GM21390 (cell line): ENCODE measurements at regions not wholly inside any gene's neighbourhood (a gene's known extent, or its start where the extent isn't known, plus 50 kb on each side); places are given as distances from the start of the nearest gene placed in this dataset.

Source experiments
- ATAC-seq: cut with Tn5 transposase; IDR thresholded peaks from one replicate; pipeline ENCODE4 v1.9.1; 2021; ENCODE audit not compliant: unreplicated experiment

DNA sequence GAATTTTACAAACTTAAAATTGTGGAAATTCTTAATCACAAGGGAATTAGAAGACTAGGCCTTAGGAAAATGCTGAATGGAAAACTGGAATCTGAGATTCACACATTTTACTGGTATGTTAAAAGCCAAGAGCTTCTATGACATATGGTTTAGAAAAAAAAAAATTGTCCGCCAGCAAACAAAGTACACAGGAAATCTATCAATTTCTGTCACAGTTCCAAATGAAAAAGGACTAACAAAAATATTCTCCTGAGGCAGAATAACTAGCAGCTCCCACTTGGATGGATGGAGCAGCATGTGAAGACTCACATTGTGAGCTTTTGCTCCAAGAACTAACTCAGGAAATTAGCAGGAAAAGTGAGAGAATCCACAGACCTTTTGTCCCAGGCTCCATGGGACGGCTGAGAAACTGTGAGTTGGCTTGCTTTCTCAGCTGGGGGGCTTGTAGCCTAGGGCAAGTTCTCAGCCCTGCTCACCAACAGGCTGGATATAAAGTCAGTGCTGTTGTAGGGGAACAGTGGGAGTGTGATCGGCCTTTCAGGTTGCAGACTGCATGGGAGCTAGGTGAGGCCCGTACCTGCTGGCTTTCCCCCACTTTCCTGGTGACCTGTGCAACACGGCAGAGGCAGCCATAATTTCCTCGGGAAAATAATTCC lies 731.1 kb upstream of the SGO1 start:
- ATAC-seq, result no peak

DNA sequence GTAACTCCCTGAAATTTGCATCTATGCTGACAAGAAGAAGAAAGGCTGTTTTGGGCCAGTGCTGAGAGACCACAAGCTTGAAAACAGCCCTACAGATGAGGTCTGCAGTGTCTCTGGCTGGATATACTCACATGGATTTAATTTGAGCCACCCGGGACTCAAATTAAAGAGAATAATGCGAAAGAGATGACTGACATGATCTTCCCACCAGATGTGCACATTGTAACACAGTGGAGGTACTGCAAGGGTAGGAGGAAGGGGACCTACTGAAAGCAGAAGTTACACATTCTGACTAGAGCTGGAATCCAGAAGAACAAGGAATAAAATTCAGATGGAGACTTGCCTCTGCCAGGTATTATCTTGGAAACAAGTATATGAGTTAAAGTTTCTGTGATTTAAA lies 728.3 kb upstream of the SGO1 start:
- ATAC-seq, result no peak

DNA sequence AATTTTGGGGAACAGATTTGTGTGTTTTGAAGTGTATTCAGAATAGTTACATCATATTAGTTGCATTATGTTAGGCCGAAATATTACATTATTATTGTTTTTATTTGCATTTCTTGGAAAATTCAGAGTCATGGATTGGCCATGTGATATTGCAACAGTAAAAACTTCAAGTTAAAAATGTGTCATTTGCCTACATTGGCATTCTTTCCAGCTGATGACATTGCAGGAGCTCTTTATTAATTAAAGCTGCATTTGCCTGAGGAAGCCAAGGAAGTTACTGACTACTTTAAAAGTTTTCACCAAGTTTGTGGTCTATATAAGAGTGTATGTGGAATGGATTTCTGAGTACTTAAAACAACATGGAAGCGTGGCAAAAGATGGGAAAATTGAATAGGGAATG lies 726.4 kb upstream of the SGO1 start:
- no peak for ATAC-seq

DNA sequence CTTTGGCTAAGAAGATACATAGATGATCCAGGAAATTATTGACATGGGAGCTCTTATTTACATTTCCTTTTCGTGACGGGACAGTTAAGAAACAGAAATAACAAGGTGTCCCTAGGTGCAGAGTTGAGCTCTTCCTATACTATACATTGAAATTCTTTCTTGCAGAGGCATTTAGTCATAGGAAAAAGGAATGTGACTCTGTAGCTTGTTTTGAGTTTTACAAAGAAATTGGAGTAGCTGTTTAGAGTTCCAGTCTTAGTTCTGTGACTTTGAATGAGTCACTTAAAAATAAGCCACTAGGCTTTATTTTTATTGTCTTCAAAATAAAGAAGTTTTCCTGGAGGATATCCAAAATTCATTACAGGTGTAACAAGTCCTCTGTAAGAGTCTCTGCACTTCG lies 723.5 kb upstream of the SGO1 start:
- ATAC-seq, result no peak

DNA sequence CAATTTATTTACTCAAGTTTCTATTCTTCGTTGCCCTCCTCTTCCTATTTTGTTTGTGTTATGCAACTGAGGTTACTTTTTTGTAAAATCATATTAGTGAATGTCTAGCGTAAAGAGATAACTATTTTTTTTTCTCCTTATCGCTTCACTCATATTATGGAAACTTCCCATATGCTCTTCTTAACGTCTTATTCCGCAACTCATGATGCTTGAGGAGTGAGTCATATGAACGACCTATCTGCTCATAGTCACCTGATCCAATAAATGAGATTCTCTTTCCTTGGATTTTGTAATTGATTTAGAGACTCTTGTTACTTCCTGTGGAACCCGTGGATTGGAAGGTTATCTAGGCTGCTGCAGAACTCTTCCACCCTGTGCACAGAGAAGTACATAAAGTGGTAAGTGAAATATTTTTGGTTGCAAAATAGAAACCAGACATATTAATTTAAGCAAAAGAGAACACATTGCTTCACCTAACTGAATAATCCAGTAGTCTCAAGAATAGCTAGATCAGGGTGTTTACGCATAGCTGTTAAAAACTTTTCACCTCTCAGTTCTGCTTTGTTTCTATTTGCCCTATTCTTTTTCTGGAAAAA lies 719.3 kb upstream of the SGO1 start:
- ATAC-seq, result no peak

DNA sequence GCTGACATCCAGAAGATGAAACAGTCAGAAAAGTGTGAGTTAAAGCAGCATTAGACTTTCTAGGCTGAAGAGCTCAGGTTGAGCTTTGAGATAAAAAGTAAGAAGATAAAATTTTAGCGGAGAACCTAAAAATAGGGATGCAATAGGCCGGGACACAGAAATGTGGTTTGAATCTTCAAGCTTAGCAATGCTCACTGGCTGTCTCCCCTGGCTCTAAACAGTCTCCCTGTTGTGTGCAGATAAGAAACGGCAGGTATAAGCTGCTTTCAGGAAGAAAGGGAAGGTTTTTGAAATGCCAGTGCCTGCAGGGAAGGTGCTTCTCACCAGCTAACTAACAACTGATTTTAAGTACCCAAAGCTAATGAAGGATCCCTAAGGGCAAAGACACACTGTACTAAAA lies 718.7 kb upstream of the SGO1 start:
- no peak for ATAC-seq

DNA sequence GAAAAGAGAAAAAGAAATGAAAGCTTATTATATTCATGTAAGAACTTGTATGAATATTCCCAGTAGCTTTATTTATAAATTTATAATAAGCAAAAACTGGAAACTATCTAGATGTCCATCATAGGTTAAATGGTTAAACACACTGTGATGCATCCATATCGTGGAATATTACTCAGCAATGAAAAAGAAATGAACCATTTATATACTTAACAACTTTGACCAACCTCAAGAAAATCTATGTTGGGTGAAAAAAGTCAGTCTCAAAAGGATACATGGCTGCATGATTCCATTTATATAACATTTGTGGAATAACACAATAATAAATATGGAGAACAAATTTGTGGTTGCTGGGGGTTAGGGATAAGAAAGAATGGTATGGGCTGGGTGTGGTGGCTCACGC lies 713.0 kb upstream of the SGO1 start:
- ATAC-seq, result no peak

DNA sequence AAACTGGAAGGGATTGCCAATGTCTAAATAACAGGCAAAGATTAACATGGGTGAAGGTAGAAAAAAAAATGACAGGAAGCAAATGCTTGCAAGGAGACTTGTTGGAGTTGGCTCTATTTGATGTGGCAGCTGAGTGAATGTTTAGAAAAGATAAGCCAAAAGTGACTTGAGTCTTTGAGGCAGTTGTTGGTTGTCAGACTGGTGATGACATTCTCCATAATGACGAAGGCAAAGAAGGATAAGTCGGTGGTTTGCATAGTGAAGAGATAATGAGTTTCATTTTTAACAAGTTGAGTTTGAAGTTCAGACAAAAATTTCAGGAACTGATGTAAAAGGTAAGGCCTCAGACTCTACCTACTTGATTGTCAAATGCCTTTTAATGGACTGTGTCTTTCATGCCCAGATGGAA lies 704.1 kb upstream of the SGO1 start:
- no peak for ATAC-seq

DNA sequence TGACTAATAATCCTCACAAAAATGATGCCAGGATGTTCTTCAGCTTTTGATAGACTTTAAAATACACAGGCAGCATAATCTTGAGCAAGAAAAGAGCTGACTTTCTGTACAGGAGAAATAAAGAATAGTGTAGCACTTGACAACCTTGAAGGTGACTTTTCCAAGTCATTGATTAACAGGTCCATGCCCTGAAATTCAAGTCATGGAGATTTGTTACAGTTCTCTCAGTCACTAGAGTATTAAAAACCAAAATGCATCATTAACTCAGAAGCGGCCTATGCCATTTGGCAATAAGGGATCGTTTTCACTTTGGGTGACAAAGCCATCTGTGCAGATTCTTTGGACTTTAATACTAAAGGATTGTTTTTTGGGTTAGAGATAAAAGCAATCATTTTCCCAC lies 692.7 kb upstream of the SGO1 start:
- no peak for ATAC-seq

DNA sequence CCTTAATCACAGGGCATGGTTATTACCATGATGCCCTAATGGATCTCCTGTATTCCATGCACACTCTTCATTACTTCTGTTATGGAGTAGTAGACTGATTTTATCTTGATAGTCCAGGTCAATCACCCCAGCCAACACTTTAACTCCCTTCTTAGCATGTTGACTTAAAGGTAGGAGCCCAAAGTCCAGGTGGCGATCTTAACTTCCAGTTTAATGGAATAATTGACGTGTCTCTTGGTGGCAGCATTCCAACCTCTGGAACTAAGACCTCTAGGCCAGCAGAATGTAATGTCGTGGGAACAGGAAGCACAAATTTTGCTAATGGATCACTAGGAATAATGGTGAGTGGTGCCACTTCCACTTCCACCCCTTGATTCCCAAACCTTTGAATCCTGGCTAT lies 687.2 kb upstream of the SGO1 start:
- no peak for ATAC-seq

DNA sequence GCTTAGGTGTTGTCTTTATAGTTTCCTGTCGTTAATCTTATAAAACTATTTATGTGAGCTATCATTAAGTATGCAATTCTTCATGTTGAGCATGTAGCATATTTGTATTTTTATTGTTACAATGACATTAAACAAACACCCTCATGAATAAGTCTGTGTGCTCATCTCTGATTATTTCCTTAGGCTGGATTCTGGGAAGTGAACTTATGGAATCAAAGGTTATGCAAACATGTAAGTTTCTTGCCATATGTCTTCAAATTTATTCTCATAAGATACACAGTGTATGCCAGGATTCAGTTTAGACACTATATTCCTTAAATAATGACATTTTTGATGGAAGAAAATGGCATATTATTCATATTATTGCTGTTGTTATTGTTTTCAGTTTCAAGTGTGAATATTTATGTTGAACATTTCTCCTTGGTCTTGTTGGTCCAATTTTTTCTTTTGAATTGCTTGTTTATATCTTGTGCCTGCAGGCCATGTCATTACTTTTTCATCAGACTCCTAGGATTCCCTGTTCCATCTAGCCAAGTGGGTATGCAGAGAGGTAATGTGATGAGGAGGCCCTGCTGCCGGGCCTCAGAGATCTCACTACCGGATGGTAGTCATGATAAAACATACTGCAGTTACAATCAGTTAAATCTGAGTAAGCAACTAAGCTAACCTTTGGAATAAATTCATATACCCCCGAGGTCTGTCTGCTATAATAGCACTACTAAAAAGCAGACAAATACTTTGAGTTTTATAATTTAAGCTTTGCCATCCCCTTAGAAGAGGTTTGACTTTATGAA lies 684.3 kb upstream of the SGO1 start:
- ATAC-seq, result no peak

DNA sequence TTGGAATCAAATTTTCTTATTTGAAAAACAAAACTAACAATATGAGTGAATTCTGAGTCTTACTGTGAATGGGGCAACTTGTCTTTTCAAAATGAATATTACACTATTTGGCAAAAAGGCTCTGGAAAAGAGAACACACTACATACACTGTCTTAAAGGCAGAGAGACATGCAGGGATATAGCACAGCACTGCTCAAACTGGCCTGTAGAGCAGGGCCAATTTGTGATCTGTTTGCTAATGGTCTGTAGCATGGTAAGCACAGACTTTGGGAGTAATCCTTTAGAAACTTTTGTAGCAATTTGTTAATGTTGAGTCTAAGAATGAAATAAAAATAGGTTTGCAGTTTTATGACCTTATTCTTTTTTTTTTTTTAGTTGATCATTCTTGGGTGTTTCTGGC lies 679.8 kb upstream of the SGO1 start:
- ATAC-seq, result no peak

DNA sequence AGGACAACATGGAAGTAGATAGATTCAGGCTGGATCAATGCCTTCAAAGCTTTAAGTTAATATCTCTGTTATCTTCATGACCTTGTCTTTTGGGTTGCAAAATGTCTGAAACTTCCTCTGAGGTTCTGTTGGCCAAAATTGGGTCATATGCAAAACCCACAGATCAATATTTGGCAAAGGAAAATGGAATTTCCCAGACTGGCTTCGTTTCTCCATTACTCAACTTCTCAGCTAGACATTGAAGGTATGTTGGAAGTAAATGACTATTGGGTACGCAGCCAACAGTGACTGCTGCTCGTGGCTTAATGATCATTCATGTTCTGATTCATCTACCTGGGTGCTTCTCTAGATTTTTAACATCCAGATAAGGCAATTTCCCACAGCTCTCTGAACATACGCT lies 675.4 kb upstream of the SGO1 start:
- ATAC-seq, result no peak

DNA sequence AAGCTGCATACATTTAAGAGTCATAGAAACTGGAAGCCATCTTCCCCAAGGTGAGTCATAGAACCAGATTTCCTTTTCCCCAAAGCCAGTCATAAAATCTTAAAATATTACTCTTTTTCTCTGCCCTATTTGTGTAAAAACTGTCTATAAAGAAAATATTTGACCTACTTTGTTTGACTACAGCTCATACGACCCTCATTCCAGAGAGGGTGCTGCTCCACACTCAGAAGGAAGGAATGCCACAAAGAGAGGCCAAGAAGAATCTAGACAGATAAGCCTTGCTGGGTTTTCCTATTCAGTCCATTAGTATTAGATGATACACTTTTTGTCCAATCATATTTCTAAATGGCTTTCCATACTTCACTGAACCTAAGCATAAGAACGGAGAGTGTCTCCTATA lies 671.6 kb upstream of the SGO1 start:
- ATAC-seq, result no peak

DNA sequence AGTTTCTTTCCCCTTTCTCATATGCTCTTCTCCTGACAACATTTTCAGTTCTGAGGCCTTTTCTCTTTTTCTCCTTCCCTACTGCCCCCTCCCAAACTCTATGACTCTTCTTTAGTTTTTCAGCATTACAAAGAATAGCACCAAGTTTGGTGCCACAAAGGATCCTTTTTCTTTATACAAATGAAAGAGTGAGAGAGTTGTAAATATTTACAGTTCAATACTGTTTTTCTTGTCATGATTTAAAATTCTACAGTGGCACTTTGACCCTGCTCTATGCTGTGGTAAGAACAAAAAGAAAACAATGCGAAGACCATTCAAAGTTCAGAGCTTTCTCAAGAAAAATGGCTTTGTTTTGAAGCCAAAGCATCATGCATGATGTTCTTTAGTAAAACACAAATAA lies 667.9 kb upstream of the SGO1 start:
- no peak for ATAC-seq

DNA sequence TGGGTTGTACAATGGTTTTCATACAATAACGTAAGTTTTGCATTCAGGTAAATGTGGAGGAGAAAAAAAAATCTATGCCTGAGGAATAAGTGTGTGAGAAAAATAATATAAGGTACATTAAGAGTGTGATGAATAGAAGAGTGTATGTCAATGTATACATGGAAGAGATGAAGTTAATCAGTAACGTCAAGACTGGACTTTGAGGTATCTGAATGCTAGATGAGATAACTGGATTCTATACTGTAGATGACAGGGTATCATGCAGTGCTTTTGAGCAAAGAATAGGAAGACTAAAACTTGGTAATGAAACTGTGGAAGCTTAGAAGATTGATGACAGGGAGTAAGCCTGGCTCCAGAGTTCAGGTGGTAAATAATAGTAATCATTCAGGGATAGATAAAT lies 666.7 kb upstream of the SGO1 start:
- ATAC-seq, result no peak

DNA sequence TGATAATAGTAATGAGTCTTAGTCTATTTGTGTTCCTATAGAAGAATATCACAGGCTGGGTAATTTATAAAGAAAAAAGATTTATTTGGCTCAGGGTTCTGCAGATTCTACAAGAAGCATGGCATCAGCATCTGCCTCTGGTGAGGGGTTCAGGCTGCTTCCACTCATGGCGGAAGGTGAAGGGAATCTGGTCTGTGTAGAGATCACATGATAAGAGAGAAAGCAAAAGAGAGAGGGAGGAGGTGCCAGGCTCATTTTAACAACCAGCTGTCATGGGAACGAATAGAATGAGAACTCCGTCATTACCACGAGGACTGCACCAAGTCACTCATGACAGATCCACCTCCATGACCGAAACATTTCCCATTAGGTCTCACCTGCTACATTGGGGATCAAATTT lies 664.0 kb upstream of the SGO1 start:
- no peak for ATAC-seq

DNA sequence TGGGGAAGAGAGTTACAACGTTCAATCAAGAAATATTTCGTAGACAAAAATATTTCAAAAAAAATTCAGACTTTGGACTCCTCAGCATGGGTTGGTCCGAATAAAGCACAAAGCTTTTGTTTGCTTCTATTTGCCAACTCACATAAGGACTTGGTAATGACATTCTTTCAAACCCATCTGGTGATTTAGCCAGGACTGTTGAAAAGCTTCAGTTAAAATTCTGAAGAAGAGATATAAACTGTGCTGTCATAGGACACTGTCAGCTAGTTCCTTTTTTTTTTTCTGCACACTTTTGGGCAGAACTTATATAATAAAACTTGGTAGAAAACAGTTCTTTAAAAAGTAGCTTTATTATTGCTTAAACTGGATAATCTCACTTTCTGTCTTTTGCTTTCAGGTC lies 660.8 kb upstream of the SGO1 start:
- no peak for ATAC-seq

DNA sequence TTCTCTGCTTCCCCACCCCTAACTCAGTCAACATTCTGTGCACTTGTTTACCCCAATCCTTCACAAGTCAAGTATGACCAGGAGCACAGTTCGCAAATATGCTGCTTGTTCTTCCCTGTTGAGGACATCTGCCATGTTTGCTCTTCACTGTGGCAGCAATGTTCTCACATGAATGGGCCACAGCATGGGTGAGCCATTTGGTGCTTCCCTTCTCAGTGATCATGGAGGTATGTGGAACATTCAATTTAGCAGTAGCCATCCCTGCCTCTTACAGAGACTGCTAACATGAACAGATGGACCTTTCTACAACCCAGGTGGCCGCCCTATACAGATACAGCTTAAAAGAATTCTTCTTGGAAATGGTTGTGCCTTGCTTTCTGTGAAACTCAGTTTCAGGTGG lies 660.1 kb upstream of the SGO1 start:
- no peak for ATAC-seq

DNA sequence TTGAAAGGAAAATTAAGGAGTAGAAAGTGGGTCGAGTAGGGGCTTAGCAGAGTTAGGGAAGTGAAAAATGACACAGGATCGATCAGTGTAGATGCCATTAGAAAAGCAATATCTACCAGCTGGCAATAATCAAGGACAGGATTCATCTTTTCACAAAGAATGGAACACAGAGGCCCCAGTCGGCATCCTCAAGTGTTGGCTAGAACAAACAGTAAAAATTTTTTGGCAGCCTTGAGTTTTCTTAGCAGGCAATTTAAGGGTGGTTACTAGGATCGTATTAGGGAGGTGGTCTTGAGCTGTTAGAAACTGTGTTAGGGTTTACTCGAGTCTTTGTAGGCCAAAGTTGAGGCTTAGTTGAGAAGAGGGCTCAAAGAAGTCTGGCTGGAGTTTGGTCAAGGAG lies 658.8 kb upstream of the SGO1 start:
- ATAC-seq, result no peak

DNA sequence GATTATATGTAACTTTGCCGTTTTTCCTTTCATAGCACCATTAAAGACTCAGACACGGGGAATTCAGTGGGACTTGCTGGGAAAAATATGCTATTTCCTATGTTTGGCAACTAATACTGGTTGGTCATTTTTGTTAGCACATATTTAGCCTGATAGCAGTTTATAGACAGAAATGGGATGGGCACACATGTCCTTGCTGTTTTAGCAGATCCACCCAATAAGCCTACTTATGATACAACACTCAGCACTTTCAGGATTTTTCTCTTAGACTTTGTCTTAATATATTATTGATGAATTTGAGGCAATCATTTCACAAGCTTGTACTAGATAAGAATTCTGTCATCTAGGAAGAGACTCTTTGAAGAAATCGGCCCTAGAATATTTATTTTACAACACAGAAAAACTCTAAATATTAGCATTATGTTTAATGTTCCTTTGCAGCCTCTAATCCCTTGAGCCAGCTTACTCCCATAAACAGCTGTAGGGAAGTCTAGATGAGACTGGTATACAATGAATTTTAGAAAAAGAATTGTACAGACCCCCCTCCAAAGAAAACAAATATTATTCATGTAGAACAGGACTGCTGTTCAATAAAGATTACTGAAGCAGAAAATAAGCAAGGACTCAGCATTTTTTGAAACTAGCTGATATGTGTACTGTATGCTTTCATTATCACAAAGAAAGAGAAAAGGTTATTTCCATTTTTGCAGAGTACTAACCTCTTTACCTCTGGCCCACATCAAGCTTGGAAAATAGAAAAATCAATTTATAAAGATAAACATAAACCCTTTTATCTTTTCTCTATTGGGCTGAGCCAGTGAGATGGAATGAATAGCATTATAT lies 656.8 kb upstream of the SGO1 start:
- ATAC-seq, result no peak

DNA sequence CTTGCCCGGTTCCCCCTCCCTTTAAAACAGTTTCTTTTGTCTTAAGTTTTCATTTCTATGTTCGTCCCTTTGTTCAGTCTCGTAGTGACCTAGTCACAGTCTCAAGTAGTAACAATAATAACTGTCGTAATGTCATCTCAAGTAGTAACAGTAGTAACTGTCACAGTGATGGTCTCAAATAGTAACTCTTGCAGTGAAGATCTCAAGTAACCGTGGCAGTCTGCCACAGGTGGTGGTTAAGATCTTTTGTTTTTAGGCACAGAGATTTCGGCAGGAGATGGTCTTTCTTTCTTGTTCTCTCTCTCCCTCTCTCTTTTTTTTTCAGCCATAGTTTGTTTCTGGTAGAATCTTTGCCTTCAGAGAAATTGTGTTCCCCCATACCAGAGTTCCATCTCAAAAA lies 656.0 kb upstream of the SGO1 start:
- ATAC-seq, result no peak
